Progenitor cell of endocrine pancreas (in vitro differentiated cells): ENCODE measurements at regions not wholly inside any gene's neighbourhood (a gene's known extent, or its start where the extent isn't known, plus 50 kb on each side); places are given as distances from the start of the nearest gene placed in this dataset.

Source experiments
- DNase-seq: peaks from one replicate; pipeline ENCODE4 v3.0.0; 2021; ENCODE audit warnings: low spot score; ENCODE audit not compliant: unreplicated experiment
- H3K27ac Mint-ChIP-seq: 2 replicates; pipeline ENCODE4 v1.8.0; 2021; ENCODE audit warnings: mild to moderate bottlenecking, moderate library complexity, mixed read lengths
- H3K27me3 Mint-ChIP-seq: 2 replicates; pipeline ENCODE4 v1.8.0; 2021; ENCODE audit warnings: mixed read lengths
- H3K36me3 Mint-ChIP-seq: 2 replicates; pipeline ENCODE4 v1.8.0; 2022; ENCODE audit warnings: mixed read lengths; ENCODE audit not compliant: insufficient read depth
- H3K4me1 Mint-ChIP-seq: 2 replicates; pipeline ENCODE4 v1.8.0; 2021; ENCODE audit warnings: low read depth, mixed read lengths
- H3K4me3 Mint-ChIP-seq: 2 replicates; pipeline ENCODE4 v1.8.0; 2021; ENCODE audit warnings: low read depth, mild to moderate bottlenecking, moderate library complexity, mixed read lengths
- H3K9me3 Mint-ChIP-seq: 2 replicates; pipeline ENCODE4 v1.8.0; 2021; ENCODE audit warnings: low read depth, mixed read lengths
- CTCF ChIP-seq: fragments of 200-600 bp; sonication (generic); IDR thresholded peaks from one replicate; pipeline ENCODE4 v1.5.0; 2021; ENCODE audit warnings: antibody characterized with exemption, mild to moderate bottlenecking; ENCODE audit not compliant: unreplicated experiment

- Mint-ChIP-seq H3K36me3 (no peaks in the 10 kb centered on the region), H3K4me3 (no peak overlapping the region), H3K27me3 (no peaks in the 10 kb centered on the region), H3K4me1 (no peaks in the 10 kb centered on the region), H3K9me3 (no peaks in the 10 kb centered on the region), H3K27ac (no peak overlapping the region)
- no peak for DNase-seq
- no peak for TF ChIP-seq CTCF
Observed at GRCh38 chr1:194151056-194151455, 964.6 kb upstream of the B3GALT2 start.

DNA sequence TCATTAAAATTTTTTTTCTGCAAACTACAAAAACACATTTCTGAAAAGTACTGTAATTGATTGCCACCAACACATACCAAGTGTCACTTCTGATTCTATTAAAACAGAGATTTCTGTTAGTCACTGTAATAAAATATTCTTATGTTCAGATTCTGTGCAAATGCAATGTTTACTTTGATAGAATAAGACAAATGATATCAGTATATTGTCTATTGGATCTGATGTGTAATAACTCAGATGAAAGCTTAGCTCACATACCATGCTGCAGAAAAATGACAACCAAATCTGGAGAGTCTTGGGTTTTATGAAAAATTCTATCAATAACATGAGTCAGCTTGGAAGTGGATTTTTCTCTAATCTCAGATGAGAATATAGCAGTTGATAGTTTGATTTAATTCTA lies 963.8 kb upstream of the B3GALT2 start:
- no peak for DNase-seq
- H3K9me3 Mint-ChIP-seq = no peaks in the 10 kb centered on the region
- H3K4me1 Mint-ChIP-seq = no peaks in the 10 kb centered on the region
- no peaks in the 10 kb centered on the region for H3K27me3 Mint-ChIP-seq
- H3K4me3 Mint-ChIP-seq = no peak overlapping the region
- H3K27ac Mint-ChIP-seq = no peak overlapping the region
- TF ChIP-seq CTCF = no peak
- no peaks in the 10 kb centered on the region for H3K36me3 Mint-ChIP-seq

GRCh38 chr1:194133152-194133551 lies 946.7 kb upstream of the B3GALT2 start:
- no peak overlapping the region for H3K27ac Mint-ChIP-seq
- H3K36me3 Mint-ChIP-seq = no peaks in the 10 kb centered on the region
- H3K9me3 Mint-ChIP-seq = no peaks in the 10 kb centered on the region
- H3K27me3 Mint-ChIP-seq = no peaks in the 10 kb centered on the region
- no peak for DNase-seq
- no peak for TF ChIP-seq CTCF
- H3K4me1 Mint-ChIP-seq = no peaks in the 10 kb centered on the region
- no peak overlapping the region for H3K4me3 Mint-ChIP-seq

DNA sequence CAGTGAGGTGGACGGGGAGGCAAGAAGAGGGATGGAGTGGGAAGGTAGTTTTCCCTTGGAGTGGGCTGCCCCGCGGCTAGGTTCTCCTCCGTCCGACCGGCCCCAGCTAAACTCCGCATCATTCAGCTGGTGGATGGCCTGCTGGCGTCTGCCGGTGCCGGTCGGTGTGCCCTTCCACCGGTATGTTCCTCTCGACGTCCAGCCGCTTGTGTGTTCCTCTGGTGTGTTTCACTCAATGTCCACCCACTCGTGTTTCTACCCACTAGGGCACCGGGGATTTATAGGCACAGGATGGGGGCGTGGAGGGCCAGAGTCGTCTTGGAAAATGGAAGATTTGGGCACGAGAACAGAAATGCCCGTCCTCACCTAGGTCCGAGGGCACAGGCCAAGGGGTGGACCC lies 931.7 kb upstream of the B3GALT2 start:
- DNase-seq = no peak
- Mint-ChIP-seq H3K4me1 (no peaks in the 10 kb centered on the region), H3K36me3 (no peaks in the 10 kb centered on the region), H3K4me3 (no peak overlapping the region), H3K27me3 (no peaks in the 10 kb centered on the region), H3K9me3 (no peaks in the 10 kb centered on the region), H3K27ac (no peak overlapping the region)
- no peak for TF ChIP-seq CTCF

DNA sequence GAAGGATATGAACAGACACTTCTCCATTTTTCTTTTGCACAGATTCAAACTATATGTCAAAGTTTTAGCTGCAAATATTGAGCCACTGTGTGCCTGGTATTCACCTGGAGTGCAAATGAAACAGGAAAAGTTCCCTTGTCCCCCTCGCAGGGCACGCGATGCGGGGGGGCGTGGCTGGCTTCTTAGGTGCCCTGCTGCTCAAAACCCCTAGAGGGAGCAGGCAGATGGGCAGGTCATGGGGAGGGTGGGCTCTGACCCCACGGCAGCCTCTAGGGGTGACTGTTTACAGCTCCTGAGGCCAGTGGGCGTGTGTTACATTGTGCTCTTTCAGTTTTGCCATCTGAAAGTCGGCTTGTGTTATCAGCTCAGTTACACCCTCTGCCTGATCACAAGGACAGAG lies 931.2 kb upstream of the B3GALT2 start:
- DNase-seq = no peak
- Mint-ChIP-seq H3K27ac (no peak overlapping the region), H3K9me3 (no peaks in the 10 kb centered on the region), H3K36me3 (no peaks in the 10 kb centered on the region), H3K4me1 (no peaks in the 10 kb centered on the region), H3K27me3 (no peaks in the 10 kb centered on the region), H3K4me3 (no peak overlapping the region)
- TF ChIP-seq CTCF = peak; percentile 27
